G401.6 (cell line): ENCODE measurements at regions not wholly inside any gene's neighbourhood (a gene's known extent, or its start where the extent isn't known, plus 50 kb on each side); places are given as distances from the start of the nearest gene placed in this dataset.
A peak's percentile ranks its signal among the peaks of the same experiment; 100 is the strongest.
"Not testable (repeated sequence)": the region's sequence is repeated elsewhere in the genome, so short reads cannot be mapped to it uniquely, and the experiment has no call there.

Experiments used
- FAIRE-seq: peaks from 2 replicates; lab custom pipeline; 2012; peaks lifted over from hg19 to GRCh38; lab: Jason Lieb, UNC

DNA sequence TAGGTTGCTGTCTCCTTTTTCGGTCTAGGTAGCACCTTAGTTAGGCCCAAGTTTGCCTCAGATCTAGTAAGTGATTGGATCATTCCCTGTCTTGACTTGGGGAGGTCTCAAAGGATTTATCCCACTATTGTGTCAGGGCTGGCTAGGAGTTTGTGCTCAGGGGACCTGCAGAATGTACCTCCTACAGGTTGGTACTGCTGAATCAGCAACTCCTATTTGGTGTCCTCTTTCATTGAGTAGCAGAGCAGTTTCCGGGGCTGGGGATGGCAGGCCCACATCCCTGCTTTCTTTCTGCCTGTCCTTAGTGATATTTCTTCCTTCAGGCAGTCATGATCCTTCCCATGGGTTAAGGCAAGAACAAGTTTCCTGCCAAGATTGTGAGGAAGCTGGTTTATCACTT lies 192.9 kb upstream of the CCNH start:
- FAIRE-seq, result no peak

DNA sequence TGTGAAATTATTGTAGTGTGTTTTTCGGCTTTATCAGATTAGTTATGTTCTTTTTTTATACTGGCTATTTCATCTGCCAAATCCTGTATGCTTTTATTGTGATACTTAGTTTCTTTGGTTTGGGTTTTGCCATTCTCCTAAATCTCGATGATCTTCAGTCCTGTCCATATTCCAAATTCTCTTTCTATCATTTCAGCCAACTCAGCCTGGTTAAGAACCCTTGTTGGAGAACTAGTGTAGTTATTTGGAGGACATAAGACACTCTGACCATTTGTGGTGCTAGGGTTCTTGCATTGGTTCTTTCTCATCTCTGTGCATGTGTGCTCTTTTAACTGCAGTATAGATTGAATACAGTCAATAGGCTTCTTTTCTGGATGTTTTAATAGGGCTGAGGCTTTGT lies 187.0 kb upstream of the CCNH start:
- no peak for FAIRE-seq

DNA sequence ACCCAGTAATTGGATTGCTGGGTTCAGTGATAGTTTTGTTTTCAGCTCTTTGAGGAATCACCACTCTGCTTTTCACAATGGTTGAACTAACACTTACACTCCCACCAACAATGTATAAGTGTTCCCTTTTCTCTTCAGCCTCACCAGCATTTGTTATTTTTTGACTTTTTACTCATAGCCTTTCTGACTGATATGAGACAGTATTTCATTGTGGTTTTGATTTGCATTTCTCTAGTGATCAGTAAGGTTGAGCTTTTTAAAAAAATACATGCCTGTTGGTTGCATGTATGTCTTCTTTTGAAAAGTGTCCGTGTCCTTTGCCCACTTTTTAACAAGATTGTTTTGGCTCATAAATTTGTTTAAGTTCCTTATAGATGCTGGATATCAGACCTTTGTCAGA lies 185.7 kb upstream of the CCNH start:
- FAIRE-seq, result no peak

DNA sequence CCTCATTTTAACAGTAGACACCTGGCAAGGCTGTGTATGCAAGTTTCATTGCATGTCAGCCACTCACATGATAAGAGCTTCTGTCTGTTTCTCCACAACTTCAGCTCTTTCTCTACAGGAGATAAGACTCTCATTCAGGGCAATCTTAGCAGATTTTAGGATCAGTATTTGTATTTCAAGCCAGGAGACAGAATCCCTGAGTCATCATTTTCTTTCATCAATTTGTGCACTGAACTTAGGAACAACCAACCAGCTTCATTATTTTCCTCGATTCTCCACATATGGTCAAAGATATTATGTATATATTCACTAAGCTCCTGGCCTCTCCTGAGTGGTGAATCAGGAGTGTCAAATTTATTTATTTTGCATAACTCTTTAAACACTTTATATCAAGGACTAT lies 181.8 kb upstream of the CCNH start:
- no peak for FAIRE-seq

DNA sequence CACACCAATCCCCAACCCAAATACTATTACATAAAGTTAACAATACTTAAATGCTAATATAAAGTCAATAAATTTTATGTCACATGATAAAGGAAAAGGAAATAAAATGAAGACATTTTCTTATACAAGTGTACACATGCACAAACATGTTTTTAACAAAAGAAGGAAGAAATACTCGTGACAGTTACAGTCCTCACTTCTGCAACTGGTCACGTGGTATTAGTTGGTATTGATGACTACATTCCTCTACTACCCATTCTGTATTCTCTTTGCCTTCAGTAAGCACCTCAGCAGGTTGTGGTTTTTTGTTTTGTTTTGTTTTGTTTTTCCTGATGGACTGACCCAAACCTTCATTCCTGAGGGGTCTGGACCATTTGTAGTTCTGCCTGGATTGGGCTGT lies 176.9 kb upstream of the CCNH start:
- FAIRE-seq, result no peak

DNA sequence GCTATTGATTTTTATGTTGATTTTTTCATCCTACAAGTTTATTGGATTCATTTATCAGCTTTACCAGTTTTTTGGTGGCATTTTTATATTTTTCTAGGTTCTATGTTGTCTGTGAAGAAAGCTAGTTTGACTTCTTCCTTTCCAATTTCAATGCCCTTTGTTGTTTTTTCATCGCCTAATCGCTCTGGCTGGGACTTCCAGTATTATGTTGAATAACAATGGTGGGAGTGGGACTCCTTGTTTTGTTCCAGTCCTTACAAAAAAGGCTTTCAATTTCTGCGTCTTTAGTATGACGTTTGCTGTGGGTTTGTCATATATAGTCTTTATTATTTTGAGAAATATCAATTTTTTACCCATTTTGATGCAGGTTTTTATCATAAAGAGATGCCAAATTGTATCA lies 175.6 kb upstream of the CCNH start:
- no peak for FAIRE-seq

DNA sequence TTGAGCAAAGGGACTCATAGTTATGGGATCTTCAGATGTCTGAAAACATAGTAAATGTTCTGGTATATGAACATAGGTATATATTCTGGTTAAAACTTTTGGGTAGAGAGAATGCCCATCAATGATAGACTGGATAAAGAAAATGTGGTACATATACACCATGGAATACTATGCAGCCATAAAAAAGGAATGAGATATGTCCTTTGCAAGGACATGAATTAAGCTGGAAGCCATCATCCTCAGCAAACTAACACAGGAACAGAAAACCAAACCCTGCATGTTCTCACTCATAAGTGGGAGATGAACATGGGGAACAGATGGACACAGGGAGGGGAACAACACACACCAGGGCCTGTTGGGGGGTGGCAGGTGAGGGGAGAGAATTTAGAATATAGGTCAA lies 171.0 kb upstream of the CCNH start:
- not testable (repeated sequence) for FAIRE-seq

DNA sequence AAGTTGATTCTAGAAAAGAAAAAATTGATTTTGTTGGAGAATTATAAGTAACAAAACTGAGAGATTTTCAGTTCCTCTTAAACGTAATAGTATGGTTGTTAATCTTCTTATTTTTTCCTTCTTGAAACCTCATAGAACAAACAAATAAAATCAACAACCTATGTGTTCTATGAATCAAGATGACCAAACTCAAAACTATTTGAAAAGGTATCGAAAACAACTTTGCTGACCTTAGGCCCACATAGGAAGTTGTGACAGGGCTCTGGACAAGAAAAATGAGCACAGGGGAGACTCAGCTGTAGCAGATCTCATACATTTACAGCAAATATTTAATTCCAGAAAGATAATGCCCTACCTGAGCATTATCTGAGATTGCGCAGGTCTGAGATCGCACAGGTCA lies 169.4 kb upstream of the CCNH start:
- no peak for FAIRE-seq

DNA sequence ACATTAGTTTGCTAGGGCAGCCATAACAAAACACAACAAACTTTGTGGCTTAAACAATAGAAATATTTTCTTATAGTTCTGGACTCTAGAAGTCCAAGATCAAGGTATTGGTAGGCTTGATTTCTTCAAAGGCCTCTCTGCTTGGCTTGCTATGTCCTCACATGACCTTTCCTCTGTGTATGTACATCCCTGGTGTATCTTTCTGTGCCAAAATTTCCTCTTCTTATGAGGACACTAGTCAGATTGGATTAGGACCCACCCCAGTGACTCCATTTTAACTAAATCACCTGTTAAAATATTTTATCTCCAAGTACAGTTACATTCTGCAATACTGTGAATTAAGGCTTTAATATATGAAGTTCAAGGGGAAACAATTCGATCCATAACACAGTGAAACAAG lies 168.9 kb upstream of the CCNH start:
- FAIRE-seq, result no peak

DNA sequence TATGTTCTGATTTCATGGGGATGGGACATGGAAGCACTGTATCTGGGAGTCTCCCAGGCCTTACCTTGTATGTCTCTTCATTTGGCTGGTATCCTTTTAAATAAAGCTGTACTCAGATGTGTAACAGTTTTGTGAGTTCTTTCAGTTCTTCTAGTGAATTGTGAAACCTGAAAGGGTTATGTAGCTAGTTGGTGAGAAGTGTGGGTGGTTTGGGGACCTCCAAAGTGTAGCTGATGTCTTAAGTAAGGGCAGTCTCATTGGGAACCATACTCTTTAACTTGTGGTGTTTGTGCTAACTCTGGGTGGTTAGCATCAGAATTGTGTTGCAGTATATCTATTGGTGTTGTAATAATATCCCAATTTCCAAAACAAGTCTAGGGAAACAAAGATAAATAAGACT lies 166.9 kb upstream of the CCNH start:
- no peak for FAIRE-seq

DNA sequence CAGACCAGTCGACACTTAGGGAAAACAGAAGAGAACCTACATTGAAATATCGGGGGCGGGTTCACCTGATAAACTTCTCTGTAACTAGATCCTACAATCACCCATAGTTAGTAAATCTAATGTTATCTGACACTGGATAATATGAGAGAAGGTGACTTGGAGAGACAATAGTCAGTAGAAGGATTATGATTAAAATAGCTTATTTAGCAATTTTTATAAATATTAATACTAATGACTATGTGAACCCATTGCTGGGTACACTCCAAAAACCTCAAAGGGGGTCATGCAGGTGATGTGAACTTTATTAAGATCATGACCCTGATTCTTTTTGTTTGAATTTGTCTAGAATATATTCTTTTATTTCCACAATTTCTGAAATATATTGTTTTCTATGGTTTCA lies 164.1 kb upstream of the CCNH start:
- FAIRE-seq, result no peak

DNA sequence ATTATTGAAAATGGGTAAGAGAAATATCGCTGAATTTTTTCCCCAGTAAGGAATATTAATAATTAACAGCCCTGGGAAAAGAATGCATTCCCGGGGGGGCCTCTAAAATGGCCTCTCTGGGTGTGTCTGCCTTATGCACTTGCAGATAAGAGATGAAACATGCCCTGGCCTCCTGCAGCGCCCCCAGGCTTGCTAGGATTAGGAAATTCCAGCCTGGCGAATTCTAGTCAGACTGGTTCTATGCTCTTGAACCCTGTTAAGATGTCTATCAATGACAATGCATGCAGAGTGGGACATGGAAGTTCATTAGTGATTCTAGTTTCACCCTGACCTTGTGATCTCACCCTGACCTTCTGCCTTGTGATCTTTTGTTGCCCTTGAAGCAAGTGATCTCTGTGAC lies 163.6 kb upstream of the CCNH start:
- not testable (repeated sequence) for FAIRE-seq

DNA sequence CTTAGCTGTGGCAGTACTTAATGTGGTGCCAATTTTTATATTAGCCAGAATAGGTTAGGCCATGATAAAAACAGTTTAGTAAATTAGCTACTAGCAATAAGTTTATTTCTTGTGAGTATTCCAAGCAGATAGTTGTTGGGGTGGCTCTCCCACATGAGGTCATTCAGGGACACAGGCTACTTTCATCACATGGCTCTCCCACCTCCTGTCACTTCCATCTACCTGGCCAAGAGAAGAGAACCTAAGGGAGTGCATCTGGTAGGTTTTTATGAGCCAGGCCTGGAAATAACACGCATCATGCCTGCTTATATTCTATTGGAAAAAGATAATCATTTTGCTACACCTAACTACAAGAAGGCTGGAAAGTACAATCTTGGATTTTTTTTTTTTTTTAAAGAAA lies 161.4 kb upstream of the CCNH start:
- FAIRE-seq, result no peak

DNA sequence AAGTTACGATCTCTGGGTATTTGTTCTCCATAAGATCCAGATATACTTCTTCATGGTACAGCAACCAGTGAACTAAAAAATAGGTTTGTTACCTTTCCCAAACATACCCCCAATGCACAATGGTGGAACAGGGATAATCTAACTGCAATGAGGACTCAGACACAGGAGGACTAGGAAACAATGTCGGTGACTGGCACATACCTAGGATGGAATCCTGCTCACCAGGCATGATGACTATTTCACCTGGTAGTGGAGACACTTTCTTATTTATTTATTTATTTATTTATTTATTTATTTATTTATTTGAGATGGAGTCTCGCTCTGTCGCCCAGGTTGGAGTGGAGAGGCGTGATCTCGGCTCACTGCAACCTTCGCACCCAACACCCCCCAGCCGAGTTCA lies 159.9 kb upstream of the CCNH start:
- FAIRE-seq, result no peak

DNA sequence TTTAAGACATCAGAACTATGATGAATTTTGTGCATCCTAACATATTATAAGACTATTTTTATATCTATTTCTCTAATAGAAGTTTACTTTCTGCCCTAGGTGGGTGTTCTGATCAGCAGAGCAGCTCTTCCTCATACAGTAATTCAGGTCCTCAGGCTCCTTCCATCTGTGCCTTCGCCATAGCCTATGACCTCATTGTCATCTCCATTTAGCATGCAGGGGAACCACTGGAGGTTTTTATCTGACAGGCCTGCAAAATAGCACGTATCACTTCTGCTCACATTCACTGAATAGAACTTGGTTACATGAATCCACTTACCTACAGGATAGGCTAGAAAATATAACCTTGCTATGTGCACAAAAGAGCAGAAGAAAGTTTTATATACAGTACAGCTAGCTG lies 159.4 kb upstream of the CCNH start:
- no peak for FAIRE-seq

DNA sequence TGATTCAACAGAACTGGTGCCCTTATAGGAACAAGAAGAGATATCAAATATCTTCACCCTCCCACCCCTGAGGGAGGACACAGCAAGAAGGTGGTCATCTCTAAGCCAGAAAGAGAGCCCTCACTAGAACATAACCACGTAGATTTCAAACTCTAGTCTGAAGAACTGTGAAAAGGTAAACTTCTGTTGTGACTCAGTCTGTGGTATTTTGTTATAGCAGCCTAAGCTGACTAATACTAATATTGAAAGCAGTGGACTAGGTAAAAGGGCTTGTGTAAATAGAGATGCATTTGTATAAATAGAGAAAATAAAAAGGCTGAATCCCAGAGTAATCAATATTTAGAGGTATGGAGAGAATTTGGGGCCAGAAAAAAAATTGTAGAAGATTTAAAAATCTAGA lies 157.6 kb upstream of the CCNH start:
- FAIRE-seq, result no peak

DNA sequence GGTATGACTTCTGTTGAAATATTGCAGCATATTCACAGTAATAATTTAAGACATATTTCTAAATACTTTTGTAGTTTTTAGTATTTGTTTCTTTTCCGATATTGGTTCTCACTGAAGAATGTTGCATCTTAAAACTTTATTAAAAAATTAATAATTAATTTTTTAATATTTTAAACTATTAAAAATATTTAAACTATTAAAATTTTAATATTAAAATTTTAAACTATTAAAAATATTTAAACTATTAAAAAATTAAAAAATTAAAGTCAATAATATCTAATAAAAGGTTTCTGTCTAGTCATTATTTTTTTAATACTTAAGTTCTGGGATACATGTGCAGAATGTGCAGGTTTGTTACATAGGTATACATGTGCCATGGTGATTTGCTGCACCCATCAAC lies 149.3 kb upstream of the CCNH start:
- FAIRE-seq, result peak; percentile 96

DNA sequence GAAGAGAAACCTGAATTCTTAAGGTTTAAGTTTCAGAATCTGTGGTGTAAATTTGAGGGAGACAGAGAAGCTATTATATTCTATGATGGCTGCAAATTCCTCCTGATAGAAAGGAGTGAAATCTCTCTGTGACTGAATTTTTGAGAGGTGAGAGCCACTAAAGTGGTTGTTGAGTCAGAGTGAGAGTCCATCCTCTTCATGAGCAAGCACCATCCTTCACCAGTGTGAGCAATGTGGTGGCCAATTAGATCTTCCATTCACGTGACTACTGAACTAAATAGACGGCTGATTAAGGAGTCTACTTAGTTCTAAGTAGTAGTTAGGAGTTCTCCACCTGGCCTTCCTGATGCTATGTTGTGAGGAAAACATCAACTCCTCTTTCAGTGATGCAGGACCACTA lies 147.8 kb upstream of the CCNH start:
- no peak for FAIRE-seq

DNA sequence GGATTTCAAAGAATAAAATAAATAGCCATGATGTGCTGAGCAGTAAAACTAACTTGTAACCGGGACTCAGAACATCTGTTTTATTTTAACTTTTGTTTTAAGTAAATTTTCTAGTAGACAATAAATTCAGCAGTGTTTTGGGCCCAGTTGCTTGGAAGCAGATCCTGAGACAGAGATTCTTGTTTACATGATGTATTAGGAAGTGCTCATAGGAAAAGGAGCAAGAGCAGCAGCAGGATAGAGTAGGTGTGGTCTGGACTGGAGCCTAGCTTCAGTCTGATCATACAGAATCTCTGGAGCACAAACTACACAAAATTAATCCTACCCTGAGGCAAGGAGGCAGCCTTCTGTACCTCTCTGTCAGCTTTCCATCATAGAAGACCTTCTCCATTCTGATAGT lies 139.2 kb upstream of the CCNH start:
- no peak for FAIRE-seq

DNA sequence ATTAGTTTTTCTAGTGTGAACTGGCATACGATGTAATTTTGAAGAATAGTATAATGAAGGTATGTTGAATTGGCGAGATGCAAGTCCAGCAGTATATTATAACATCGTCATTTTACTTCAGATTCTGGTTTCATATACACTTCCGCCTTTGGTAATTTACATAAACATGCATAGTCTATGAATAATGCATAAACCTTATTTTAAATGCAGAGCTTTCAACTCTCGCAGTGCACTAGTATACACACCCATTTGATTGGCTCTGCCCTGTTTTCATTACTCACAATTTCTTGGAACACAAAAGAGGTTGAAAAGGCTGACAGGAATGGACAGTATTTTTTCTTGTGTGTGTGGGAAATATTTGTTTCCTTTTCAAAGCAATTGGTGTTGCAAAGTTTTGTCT lies 128.9 kb upstream of the CCNH start:
- FAIRE-seq, result no peak

DNA sequence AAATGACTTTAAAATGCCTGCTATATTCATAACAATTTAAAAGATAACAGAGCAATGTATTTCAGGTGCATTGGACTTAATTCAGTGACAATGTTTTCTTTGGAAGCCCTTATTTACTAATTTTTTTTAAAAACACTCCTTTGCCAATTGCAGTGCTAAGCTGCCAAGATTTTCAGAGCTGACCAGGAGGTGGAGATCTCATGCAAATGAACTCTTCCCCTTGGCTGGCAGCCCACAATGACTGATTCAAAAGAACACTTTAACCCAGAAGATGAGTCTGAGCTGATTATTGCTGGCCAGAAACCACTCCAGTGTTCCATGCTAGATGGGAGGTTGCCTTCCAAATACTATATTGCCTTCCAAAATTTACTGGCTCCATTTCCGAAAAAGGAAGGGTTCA lies 128.3 kb upstream of the CCNH start:
- FAIRE-seq, result no peak

DNA sequence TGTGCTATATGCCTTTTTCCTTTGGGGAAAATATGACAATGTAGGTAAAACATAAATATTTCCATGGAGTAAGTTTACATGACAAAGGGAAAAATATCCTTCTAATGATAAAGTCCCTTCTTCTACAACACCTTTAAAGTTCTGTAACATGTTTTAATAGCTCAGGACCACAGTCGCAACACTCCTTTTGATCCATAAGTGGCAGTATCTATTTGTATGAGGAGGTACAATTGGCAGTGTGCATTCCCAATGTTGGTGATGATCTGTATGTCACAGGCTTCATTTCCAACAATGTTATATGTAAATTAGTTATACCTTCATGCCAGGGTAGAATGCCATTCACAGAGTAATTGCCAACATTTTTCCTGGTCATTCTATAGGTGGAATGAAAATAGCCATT lies 127.1 kb upstream of the CCNH start:
- FAIRE-seq, result no peak

DNA sequence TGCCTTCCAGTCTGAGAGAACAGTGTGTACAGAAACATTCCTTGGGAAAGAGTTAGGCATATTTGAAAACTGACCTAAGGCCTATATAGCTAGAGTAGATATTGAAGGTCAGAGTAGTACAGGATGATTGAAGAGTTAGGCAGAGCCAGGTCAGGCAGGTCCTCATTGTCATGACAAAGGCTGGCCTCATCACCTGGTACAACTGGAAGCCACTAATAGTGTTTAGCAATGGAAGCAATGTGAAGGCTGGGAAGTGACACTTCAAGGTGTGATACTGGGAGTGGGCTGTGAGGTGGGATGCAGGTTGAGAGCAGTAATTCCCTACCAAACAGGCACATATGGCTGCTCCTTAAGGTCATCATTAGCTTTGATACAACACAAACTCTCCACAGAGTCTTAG lies 123.6 kb upstream of the CCNH start:
- FAIRE-seq, result no peak

DNA sequence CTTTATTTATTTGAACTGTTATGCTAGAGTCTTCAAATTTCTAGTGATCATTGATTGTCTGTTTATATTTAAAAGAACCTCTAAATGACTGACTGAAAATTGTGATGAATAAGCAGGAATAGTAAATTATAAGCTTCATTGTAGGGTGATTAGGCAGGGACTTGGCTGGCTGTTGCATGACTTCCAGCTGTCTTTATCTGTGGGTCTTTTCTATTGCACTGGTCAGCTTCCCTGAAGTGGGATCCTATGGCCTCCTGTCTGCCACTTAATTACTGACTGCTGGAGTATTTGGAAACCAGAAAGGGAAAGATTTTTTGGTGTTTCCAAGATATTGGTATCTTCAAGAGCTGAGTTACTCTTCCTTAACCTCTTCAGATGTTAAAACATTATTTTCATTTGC lies 123.0 kb upstream of the CCNH start:
- FAIRE-seq, result no peak

DNA sequence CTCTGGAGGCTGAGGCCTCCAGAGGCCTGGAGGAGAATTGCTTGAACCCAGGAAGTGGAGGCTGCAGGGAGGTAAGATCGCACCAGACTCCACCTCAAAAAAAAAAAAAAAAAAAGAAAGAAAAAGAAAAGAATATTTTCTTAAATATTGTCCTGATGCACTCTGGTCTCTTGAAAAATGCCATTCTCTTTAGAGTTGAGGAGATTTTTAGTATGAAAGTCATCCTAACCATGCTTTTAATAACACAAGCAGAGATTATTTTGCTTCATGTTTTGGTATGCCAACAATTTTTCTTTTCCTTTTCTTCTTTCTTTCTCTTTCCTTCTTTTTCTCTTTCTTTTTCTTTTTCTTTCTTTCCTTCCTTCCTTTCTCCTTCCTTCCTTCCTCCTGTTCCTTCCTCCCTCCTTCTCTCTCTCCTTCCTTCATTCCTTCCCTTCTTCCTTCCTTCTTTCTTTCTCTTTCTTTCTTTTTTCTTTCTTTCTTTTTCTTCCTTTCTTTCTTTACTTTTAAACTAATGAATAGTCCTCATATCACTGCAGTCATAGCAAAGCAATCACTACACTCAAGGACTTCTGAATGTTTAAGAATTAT lies 116.9 kb upstream of the CCNH start:
- FAIRE-seq, result no peak
